HCT116 (cell line): ENCODE measurements at regions not wholly inside any gene's neighbourhood (a gene's known extent, or its start where the extent isn't known, plus 50 kb on each side); places are given as distances from the start of the nearest gene placed in this dataset.

ENCODE experiments used
- ATAC-seq: fragments of 200-7000 bp; cut with Tn5 transposase; 2 replicates; pipeline ENCODE4 v1.9.1; 2020; ENCODE audit warnings: mild to moderate bottlenecking, moderate library complexity
- BruUV-seq: library from RNA; stranded (reverse); fragments of 400-500 nt; replicated peaks from 2 replicates; lab custom pipeline; 2021; lab: Mats Ljungman, UMichigan
- CTCF ChIA-PET: fragments of 300-600 bp; sonication (Branson Sonifier 250); formaldehyde crosslinking; loops from one replicate; lab custom pipeline; 2021; ENCODE audit warnings: antibody characterized with exemption; lab: Charles Lee
- POLR2A ChIA-PET: fragments of 300-600, 350-600 bp; sonication (Branson Sonifier 250); formaldehyde crosslinking; loops from one replicate; lab custom pipeline; 2021; ENCODE audit warnings: antibody characterized with exemption; lab: Charles Lee
- RAD21 ChIA-PET, 2 experiments: fragments of 300-600 bp; sonication (Branson Sonifier 250); formaldehyde crosslinking; loops; one replicate each; lab custom pipeline; 2023; ENCODE audit warnings: low total read pairs in 2 of 2; ENCODE audit not compliant: uncharacterized antibody in 2 of 2, unreplicated experiment in 2 of 2, low non-redundant PET in 1 of 2; lab: Charles Lee
- DNase-seq: peaks from one replicate; pipeline ENCODE4 v3.0.0-alpha.2; 2010; ENCODE audit warnings: low read depth, low spot score
- H2AFZ ChIP-seq: fragments of 200-600 bp; shearing (Covaris generic), sonication (generic); 2 replicates; pipeline ENCODE4 v1.6.1; 2017; ENCODE audit warnings: low read depth, mixed run types, mixed read lengths, antibody characterized with exemption, low read length; ENCODE audit not compliant: poor library complexity, severe bottlenecking
- H3K27ac ChIP-seq: 2 replicates; pipeline ENCODE4 v1.5.1; 2012; ENCODE audit warnings: low read depth, low read length
- H3K27me3 ChIP-seq: fragments of 200-600 bp; sonication (generic); 2 replicates; pipeline ENCODE4 v1.6.1; 2016; ENCODE audit warnings: mixed run types, low read length, mixed read lengths; ENCODE audit not compliant: insufficient read depth
- H3K36me3 ChIP-seq, 2 experiments: fragments of 200-500 bp in 1 of 2; fragments of 200-600 bp in 1 of 2; sonication (Bioruptor generic) in 1 of 2; sonication (generic) in 1 of 2; 2 replicates each; pipeline versions ENCODE4 v1.5.1 to v1.6.1; 2014 to 2016; ENCODE audit warnings: low read length in 2 of 2, inconsistent platforms in 1 of 2, mixed read lengths in 1 of 2, mixed run types in 1 of 2; ENCODE audit not compliant: insufficient read depth in 2 of 2, control insufficient read depth in 1 of 2
- H3K4me1 ChIP-seq, 2 experiments: fragments of 200-600 bp in 1 of 2; sonication (generic) in 1 of 2; 2 replicates each; pipeline versions ENCODE4 v1.5.1 to v1.6.1; 2012 to 2017; ENCODE audit warnings: low read length in 2 of 2, inconsistent platforms in 1 of 2, mild to moderate bottlenecking in 1 of 2, mixed read lengths in 1 of 2, mixed run types in 1 of 2, moderate library complexity in 1 of 2; ENCODE audit not compliant: insufficient read depth in 2 of 2, control insufficient read depth in 1 of 2
- H3K4me2 ChIP-seq: fragments of 200-600 bp; sonication (generic); 2 replicates; pipeline ENCODE4 v1.6.1; 2017; ENCODE audit warnings: mixed run types, low read length, mixed read lengths
- H3K4me3 ChIP-seq, 2 experiments: fragments of 200-600 bp in 1 of 2; sonication (generic) in 1 of 2; replicated peaks in 1 of 2; 2 replicates each; pipeline ENCODE4 v1.5.1; 2011 to 2016; ENCODE audit warnings: low read length in 2 of 2, control low read depth in 1 of 2, low read depth in 1 of 2, mild to moderate bottlenecking in 1 of 2, mixed read lengths in 1 of 2, mixed run types in 1 of 2
- H3K79me2 ChIP-seq: fragments of 200-600 bp; sonication (generic); 2 replicates; pipeline ENCODE4 v1.6.1; 2017; ENCODE audit warnings: mild to moderate bottlenecking, mixed run types, low read length, moderate library complexity, mixed read lengths; ENCODE audit not compliant: insufficient read depth
- H3K9ac ChIP-seq: fragments of 200-600 bp; sonication (generic); 2 replicates; pipeline ENCODE4 v1.6.1; 2016; ENCODE audit warnings: low read length, mixed read lengths
- H3K9me2 ChIP-seq: fragments of 200-600 bp; sonication (generic), shearing (Covaris generic); 2 replicates; pipeline ENCODE4 v1.6.1; 2017; ENCODE audit warnings: mixed run types, mild to moderate bottlenecking, moderate library complexity; ENCODE audit not compliant: insufficient read depth
- H3K9me3 ChIP-seq, 2 experiments: fragments of 200-500 bp in 1 of 2; fragments of 200-600 bp in 1 of 2; sonication (Bioruptor generic) in 1 of 2; sonication (generic) in 1 of 2; 2 replicates each; pipeline ENCODE4 v1.6.1; 2014 to 2017; ENCODE audit warnings: low read length in 2 of 2, mixed read lengths in 2 of 2, inconsistent platforms in 1 of 2, low read depth in 1 of 2, mild to moderate bottlenecking in 1 of 2, mixed run types in 1 of 2, moderate library complexity in 1 of 2; ENCODE audit not compliant: control insufficient read depth in 1 of 2, insufficient read depth in 1 of 2
- H4K20me1 ChIP-seq: fragments of 200-600 bp; sonication (generic), shearing (Covaris generic); 2 replicates; pipeline ENCODE4 v1.6.1; 2017; ENCODE audit warnings: mixed run types, mild to moderate bottlenecking, moderate library complexity; ENCODE audit not compliant: insufficient read depth
- CBX3 ChIP-seq: IDR thresholded peaks from 2 replicates; pipeline ENCODE4 v1.6.1; 2012; ENCODE audit warnings: low read depth
- CEBPB ChIP-seq: IDR thresholded peaks from 2 replicates; pipeline ENCODE4 v1.6.1; 2012; ENCODE audit warnings: low read depth
- EGR1 ChIP-seq: IDR thresholded peaks from 2 replicates; pipeline ENCODE4 v1.6.1; 2012; ENCODE audit warnings: low read depth
- ELF1 ChIP-seq: IDR thresholded peaks from 2 replicates; pipeline ENCODE4 v1.6.1; 2012; ENCODE audit warnings: low read depth, borderline replicate concordance
- EZH2 ChIP-seq: fragments of 200-600 bp; sonication (generic); IDR thresholded peaks from 2 replicates; pipeline ENCODE4 v1.6.1; 2017; ENCODE audit warnings: antibody characterized with exemption, mixed run types
- FOSL1 ChIP-seq: IDR thresholded peaks from 2 replicates; pipeline ENCODE4 v1.6.1; 2012; ENCODE audit warnings: low read depth
- JUND ChIP-seq: IDR thresholded peaks from 2 replicates; pipeline ENCODE4 v1.6.1; 2012
- MAX ChIP-seq: IDR thresholded peaks from 2 replicates; pipeline ENCODE4 v1.6.1; 2012
- POLR2A ChIP-seq: IDR thresholded peaks from 2 replicates; pipeline ENCODE4 v1.7.0; 2011; ENCODE audit warnings: borderline replicate concordance; ENCODE audit not compliant: insufficient read depth, insufficient read length; ENCODE audit errors: extremely low read depth
- REST ChIP-seq: IDR thresholded peaks from 2 replicates; pipeline ENCODE4 v1.6.1; 2012; ENCODE audit warnings: low read depth
- SIN3A ChIP-seq: IDR thresholded peaks from 2 replicates; pipeline ENCODE4 v1.6.1; 2012; ENCODE audit warnings: low read depth
- SP1 ChIP-seq: IDR thresholded peaks from 2 replicates; pipeline ENCODE4 v1.6.1; 2012; ENCODE audit warnings: low read depth
- SRF ChIP-seq: IDR thresholded peaks from 2 replicates; pipeline ENCODE4 v1.6.1; 2012; ENCODE audit warnings: low read depth
- TCF7L2 ChIP-seq: IDR thresholded peaks from 2 replicates; pipeline ENCODE4 v1.7.0; 2011; ENCODE audit warnings: borderline replicate concordance, inconsistent platforms; ENCODE audit not compliant: insufficient read depth, insufficient read length; ENCODE audit errors: extremely low read depth
- YY1 ChIP-seq: IDR thresholded peaks from 2 replicates; pipeline ENCODE4 v1.6.1; 2011; ENCODE audit warnings: low read length, low read depth, moderate library complexity, mild to moderate bottlenecking; ENCODE audit not compliant: insufficient replicate concordance; ENCODE audit errors: extremely low read depth
- ZFX ChIP-seq: fragments of 450-650 bp; IDR thresholded peaks from 2 replicates; pipeline ENCODE4 v1.6.1; 2017
- ZNF274 ChIP-seq: fragments of 200-500 bp; sonication (Bioruptor generic); IDR thresholded peaks from 2 replicates; pipeline ENCODE4 v1.6.1; 2014; ENCODE audit warnings: mild to moderate bottlenecking, low read depth, low read length, inconsistent platforms
- intact Hi-C: fragments of 100-400 bp; cut with micrococcal nuclease; formaldehyde crosslinking; loops from 2 replicates; pipeline ENCODE4 v1.10.0; 2022
- TF ChIP-seq, protein P1 (sequence below): IDR thresholded peaks from 2 replicates; pipeline ENCODE4 v1.6.1; 2011; ENCODE audit warnings: mild to moderate bottlenecking, low read length, moderate library complexity; ENCODE audit not compliant: insufficient replicate concordance; ENCODE audit errors: extremely low read depth
- TF ChIP-seq, protein P2 (sequence below): IDR thresholded peaks from 2 replicates; pipeline ENCODE4 v1.6.1; 2012

DNA sequence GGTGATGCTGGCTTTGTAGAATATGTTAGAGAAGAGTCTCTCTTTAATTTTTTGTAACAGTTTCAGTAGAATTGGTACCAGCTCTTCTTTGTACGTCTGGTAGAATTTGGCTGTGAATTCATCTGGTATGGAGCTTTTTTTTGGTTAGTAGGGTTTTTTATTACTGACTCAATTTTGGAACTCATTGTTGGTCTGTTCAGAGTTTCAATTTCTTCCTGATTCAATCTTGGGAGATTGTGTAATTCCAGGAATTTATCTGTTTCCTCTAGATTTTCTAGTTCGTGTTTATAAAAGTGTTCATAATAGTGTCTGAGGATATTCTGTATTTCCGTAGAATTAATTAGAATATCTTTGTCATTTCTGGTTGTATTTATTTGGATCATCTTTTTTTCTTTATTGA lies 943.5 kb downstream of the TRIB2 start:
- intact Hi-C loops = no loop called here
- Histone ChIP-seq H3K9me3 (peaks cover 12 to 23% of the 10 kb centered on the region in 2 experiments; a peak in 3 of 4 replicates), H3K4me3 (no peak overlapping the region), H3K36me3 (no peaks in the 10 kb centered on the region), H3K4me2 (no peak overlapping the region), H3K79me2 (no peaks in the 10 kb centered on the region), H3K4me1 (no peaks in the 10 kb centered on the region), H3K27ac (no peak overlapping the region), H2AFZ (no peak overlapping the region), H4K20me1 (no peaks in the 10 kb centered on the region), H3K27me3 (no peaks in the 10 kb centered on the region), H3K9me2 (no peaks in the 10 kb centered on the region), H3K9ac (no peak overlapping the region)
- TF ChIP-seq, protein P1, sequence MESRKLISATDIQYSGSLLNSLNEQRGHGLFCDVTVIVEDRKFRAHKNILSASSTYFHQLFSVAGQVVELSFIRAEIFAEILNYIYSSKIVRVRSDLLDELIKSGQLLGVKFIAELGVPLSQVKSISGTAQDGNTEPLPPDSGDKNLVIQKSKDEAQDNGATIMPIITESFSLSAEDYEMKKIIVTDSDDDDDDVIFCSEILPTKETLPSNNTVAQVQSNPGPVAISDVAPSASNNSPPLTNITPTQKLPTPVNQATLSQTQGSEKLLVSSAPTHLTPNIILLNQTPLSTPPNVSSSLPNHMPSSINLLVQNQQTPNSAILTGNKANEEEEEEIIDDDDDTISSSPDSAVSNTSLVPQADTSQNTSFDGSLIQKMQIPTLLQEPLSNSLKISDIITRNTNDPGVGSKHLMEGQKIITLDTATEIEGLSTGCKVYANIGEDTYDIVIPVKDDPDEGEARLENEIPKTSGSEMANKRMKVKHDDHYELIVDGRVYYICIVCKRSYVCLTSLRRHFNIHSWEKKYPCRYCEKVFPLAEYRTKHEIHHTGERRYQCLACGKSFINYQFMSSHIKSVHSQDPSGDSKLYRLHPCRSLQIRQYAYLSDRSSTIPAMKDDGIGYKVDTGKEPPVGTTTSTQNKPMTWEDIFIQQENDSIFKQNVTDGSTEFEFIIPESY = no peak
- TF ChIP-seq REST (no peak), ELF1 (no peak), EZH2 (no peak), TCF7L2 (no peak), EGR1 (no peak), ZFX (no peak), CEBPB (no peak), POLR2A (no peak), MAX (no peak), SRF (no peak), SIN3A (no peak), YY1 (no peak), FOSL1 (no peak), ZNF274 (no peak), SP1 (no peak), CBX3 (no peak), JUND (no peak)
- TF ChIP-seq, protein P2, sequence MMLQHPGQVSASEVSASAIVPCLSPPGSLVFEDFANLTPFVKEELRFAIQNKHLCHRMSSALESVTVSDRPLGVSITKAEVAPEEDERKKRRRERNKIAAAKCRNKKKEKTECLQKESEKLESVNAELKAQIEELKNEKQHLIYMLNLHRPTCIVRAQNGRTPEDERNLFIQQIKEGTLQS = no peak
- DNase-seq (no peak), ATAC-seq (no peak)
- ChIA-PET CTCF (no interaction called here), POLR2A (no interaction called here), RAD21 (no interaction called here)
- no TSS peak for BruUV-seq
